ENCODE measurements at regions not wholly inside any gene's neighbourhood (a gene's known extent, or its start where the extent isn't known, plus 50 kb on each side); places are given as distances from the start of the nearest gene placed in this dataset.

DNA sequence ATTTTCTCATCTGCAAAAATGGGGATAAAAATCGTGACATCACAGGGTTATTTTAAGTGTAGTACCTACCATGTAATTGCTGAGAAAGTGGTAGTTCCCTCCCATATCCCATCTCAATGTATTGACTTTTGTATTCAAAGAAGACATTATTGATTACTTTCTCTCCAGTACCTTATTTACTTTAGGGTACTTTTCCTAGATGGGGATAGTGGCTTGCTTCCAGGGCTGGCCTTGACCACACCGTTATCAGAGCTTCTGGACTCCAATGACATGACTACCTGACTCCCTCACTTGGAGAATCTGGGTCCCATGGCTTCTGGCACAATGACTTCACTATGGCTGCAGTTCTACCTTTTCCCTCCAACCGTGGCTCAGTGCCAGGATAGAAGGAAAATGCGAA, 58.2 kb upstream of the EOLA2 start:
- Histone ChIP-seq H2BK15ac (ENCODE audit: low read depth, low read length) (no peak overlapping the region), H3K56ac (ENCODE audit: insufficient read length, low read depth, low read length) (no peak overlapping the region), H3K18ac (ENCODE audit: insufficient read length, low read depth, low read length) (no peak overlapping the region), H3K14ac (ENCODE audit: insufficient read depth, low read length) (no peak overlapping the region), H3K79me2 (ENCODE audit: insufficient read depth, low read length) (no peaks in the 10 kb centered on the region), H2AFZ (ENCODE audit: low read length) (no peak overlapping the region), H2BK12ac (ENCODE audit: insufficient read length, low read depth, low read length) (no peak overlapping the region), H3K9me3 (ENCODE audit: control insufficient read depth, low read depth, low read length) (peaks cover 39% of the 10 kb centered on the region), H3T11ph (ENCODE audit: low read length) (no peak overlapping the region), H2BK120ac (ENCODE audit: low read depth, low read length, poor library complexity, severe bottlenecking) (no peak overlapping the region), H3K4me1 (ENCODE audit: insufficient read depth, low read length) (no peaks in the 10 kb centered on the region), H4K91ac (ENCODE audit: insufficient read length, low read depth, low read length) (no peak overlapping the region), H2BK20ac (ENCODE audit: low read depth, low read length, poor library complexity, severe bottlenecking) (no peak overlapping the region), H4K8ac (replicated peaks; ENCODE audit: insufficient read length, low read depth, low read length) (no peak overlapping the region), H3K23ac (ENCODE audit: insufficient read length, low read depth, low read length) (no peak overlapping the region), H4K5ac (ENCODE audit: insufficient read length, low read depth, low read length) (no peak overlapping the region), H2BK5ac (ENCODE audit: insufficient read length, low read length) (no peak overlapping the region), H3K23me2 (ENCODE audit: insufficient read length, low read depth, low read length, poor library complexity, severe bottlenecking) (no peaks in the 10 kb centered on the region), H3K9ac (ENCODE audit: extremely low read depth, insufficient read length, low read length) (no peak overlapping the region), H4K20me1 (ENCODE audit: control insufficient read depth, insufficient read depth, insufficient read length) (no peaks in the 10 kb centered on the region), H3K27me3 (ENCODE audit: insufficient read depth, low read length) (no peaks in the 10 kb centered on the region), H2AK5ac (ENCODE audit: insufficient read length, low read length) (no peak overlapping the region), H3K4ac (ENCODE audit: low read depth, low read length) (no peak overlapping the region), H3K27ac (ENCODE audit: insufficient read length, low read depth, low read length) (no peak overlapping the region), H3K79me1 (ENCODE audit: insufficient read depth, low read depth, low read length, poor library complexity, severe bottlenecking) (no peaks in the 10 kb centered on the region), H3K4me2 (ENCODE audit: insufficient read depth, insufficient read length, low read length) (no peak overlapping the region)
- TF ChIP-seq, protein P1, sequence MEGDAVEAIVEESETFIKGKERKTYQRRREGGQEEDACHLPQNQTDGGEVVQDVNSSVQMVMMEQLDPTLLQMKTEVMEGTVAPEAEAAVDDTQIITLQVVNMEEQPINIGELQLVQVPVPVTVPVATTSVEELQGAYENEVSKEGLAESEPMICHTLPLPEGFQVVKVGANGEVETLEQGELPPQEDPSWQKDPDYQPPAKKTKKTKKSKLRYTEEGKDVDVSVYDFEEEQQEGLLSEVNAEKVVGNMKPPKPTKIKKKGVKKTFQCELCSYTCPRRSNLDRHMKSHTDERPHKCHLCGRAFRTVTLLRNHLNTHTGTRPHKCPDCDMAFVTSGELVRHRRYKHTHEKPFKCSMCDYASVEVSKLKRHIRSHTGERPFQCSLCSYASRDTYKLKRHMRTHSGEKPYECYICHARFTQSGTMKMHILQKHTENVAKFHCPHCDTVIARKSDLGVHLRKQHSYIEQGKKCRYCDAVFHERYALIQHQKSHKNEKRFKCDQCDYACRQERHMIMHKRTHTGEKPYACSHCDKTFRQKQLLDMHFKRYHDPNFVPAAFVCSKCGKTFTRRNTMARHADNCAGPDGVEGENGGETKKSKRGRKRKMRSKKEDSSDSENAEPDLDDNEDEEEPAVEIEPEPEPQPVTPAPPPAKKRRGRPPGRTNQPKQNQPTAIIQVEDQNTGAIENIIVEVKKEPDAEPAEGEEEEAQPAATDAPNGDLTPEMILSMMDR (conservative IDR thresholded peaks at IDR 0.05): no peak
- no peak for DNase-seq
- Mint-ChIP-seq H3K9me3 (peaks cover 64 to 69% of the 10 kb centered on the region in 2 experiments), H3K36me3 (ENCODE audit: insufficient read depth in 1 of 3, low read depth in 3 of 3) (peaks cover 7 to 16% (median 14%) of the 10 kb centered on the region in 3 experiments), H3K4me3 (no peak overlapping the region), H3K4me1 (no peaks in the 10 kb centered on the region), H3K27me3 (ENCODE audit: low read depth) (peaks cover 2% of the 10 kb centered on the region), H3K27ac (no peak overlapping the region)
- no CpG with 5 or more reads among the region's 4 CpGs for WGBS (ENCODE audit: extremely low coverage, insufficient read length, low lambda C conversion rate)
